Smooth muscle cell (in vitro differentiated cells): ENCODE measurements at regions not wholly inside any gene's neighbourhood (a gene's known extent, or its start where the extent isn't known, plus 50 kb on each side); places are given as distances from the start of the nearest gene placed in this dataset.

Experiments
- DNase-seq: peaks from one replicate; lab custom pipeline; 2025; ENCODE audit not compliant: unreplicated experiment; lab: John Stamatoyannopoulos, UW
- H2AFZ ChIP-seq: fragments of 200-600 bp; sonication (generic); 2 replicates; pipeline ENCODE4 v1.6.0; 2016; ENCODE audit warnings: antibody characterized with exemption, low read depth, mild to moderate bottlenecking
- H3F3A ChIP-seq: fragments of 200-600 bp; sonication (generic); 2 replicates; pipeline ENCODE4 v1.6.0; 2017; ENCODE audit warnings: antibody characterized with exemption, low read depth
- H3K27ac ChIP-seq: fragments of 200-600 bp; sonication (generic); 2 replicates; pipeline ENCODE4 v1.5.1; 2016; ENCODE audit warnings: low read depth, mild to moderate bottlenecking
- H3K27me3 ChIP-seq: fragments of 200-600 bp; sonication (generic); 2 replicates; pipeline ENCODE4 v1.6.1; 2016; ENCODE audit warnings: low read depth, mild to moderate bottlenecking
- H3K36me3 ChIP-seq: fragments of 200-600 bp; sonication (generic); 2 replicates; pipeline ENCODE4 v1.5.1; 2016; ENCODE audit warnings: low read depth
- H3K4me1 ChIP-seq: fragments of 200-600 bp; sonication (generic); 2 replicates; pipeline ENCODE4 v1.5.1; 2016; ENCODE audit warnings: low read depth
- H3K4me2 ChIP-seq: fragments of 200-600 bp; sonication (generic); 2 replicates; pipeline ENCODE4 v1.6.0; 2016; ENCODE audit warnings: mild to moderate bottlenecking
- H3K4me3 ChIP-seq: fragments of 200-600 bp; sonication (generic); 2 replicates; pipeline ENCODE4 v1.5.1; 2016; ENCODE audit warnings: mild to moderate bottlenecking
- H3K79me2 ChIP-seq: fragments of 200-600 bp; sonication (generic); 2 replicates; pipeline ENCODE4 v1.6.0; 2016; ENCODE audit warnings: low read depth, mild to moderate bottlenecking
- H3K9ac ChIP-seq: fragments of 200-600 bp; sonication (generic); 2 replicates; pipeline ENCODE4 v1.6.0; 2016; ENCODE audit warnings: low read depth
- H3K9me3 ChIP-seq: fragments of 200-600 bp; sonication (generic); replicated peaks from 2 replicates; pipeline ENCODE4 v1.5.1; 2016; ENCODE audit warnings: low read depth
- H4K20me1 ChIP-seq: fragments of 200-600 bp; sonication (generic); 2 replicates; pipeline ENCODE4 v1.6.0; 2016; ENCODE audit warnings: low read depth
- CTCF ChIP-seq: fragments of 200-600 bp; sonication (generic); IDR thresholded peaks from 2 replicates; pipeline ENCODE4 v1.5.1; 2017; ENCODE audit warnings: borderline replicate concordance, mild to moderate bottlenecking, antibody characterized with exemption; ENCODE audit not compliant: insufficient read depth, poor library complexity, severe bottlenecking
- WGBS: methylation state at CpG from one replicate; pipeline ENCODE4 v1.1.7; 2016; ENCODE audit warnings: low lambda C conversion rate; 5-methylcytosine and 5-hydroxymethylcytosine counted together

- Histone ChIP-seq H3F3A (no peaks in the 10 kb centered on the region), H3K9ac (no peak overlapping the region), H3K79me2 (no peaks in the 10 kb centered on the region), H4K20me1 (no peaks in the 10 kb centered on the region), H3K4me1 (no peaks in the 10 kb centered on the region), H3K4me2 (no peak overlapping the region), H3K9me3 (peaks cover 3% of the 10 kb centered on the region), H3K27me3 (no peaks in the 10 kb centered on the region), H3K4me3 (no peak overlapping the region), H3K27ac (no peak overlapping the region), H2AFZ (no peak overlapping the region), H3K36me3 (no peaks in the 10 kb centered on the region)
- no peak for DNase-seq
- no peak for TF ChIP-seq CTCF
These were observed 226.4 kb downstream of the SUCLA2 start for GRCh38 chr13:47774671-47774994.

GRCh38 chr13:47764817-47765216 lies 236.3 kb downstream of the SUCLA2 start:
- Histone ChIP-seq H3K9me3 (no peaks in the 10 kb centered on the region), H3K79me2 (no peaks in the 10 kb centered on the region), H3F3A (no peaks in the 10 kb centered on the region), H3K36me3 (no peaks in the 10 kb centered on the region), H3K4me2 (no peak overlapping the region), H4K20me1 (no peaks in the 10 kb centered on the region), H2AFZ (no peak overlapping the region), H3K4me3 (no peak overlapping the region), H3K4me1 (no peaks in the 10 kb centered on the region), H3K9ac (no peak overlapping the region), H3K27me3 (no peaks in the 10 kb centered on the region), H3K27ac (no peak overlapping the region)
- 94% methylated on average over 1 of the region's 1 CpG for WGBS
- TF ChIP-seq CTCF = no peak
- no peak for DNase-seq

DNA sequence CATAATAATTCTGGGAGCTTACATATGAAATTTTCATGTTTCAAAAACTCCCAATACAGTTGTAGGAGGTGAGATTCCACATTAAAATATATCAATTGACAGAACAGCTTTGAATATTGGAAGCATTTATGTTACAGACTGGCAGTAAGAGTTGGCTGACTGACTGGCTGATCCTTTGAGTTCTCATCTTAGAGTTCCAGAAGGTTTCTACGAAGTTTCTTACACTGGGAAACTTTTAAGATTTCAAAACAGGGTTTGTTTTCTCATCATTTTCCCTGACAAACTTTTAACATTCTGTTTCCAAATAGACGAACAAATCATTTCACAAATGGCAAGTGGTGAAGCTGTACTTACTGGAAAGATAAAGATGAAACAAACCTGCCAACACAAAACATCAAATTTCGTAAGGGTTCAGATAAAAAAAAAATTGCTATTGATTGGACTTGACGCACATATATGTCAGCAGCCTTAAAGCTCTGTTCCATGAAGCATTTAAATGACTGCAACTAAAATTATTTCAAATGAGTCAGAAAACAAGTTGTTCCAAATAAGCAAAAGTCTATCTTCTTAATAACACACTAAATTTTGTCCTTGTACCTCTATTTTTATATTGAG lies 243.5 kb downstream of the SUCLA2 start:
- no peaks in the 10 kb centered on the region for H3F3A ChIP-seq
- no peak overlapping the region for H2AFZ ChIP-seq
- H3K4me3 ChIP-seq = no peak overlapping the region
- H4K20me1 ChIP-seq = no peaks in the 10 kb centered on the region
- no peak overlapping the region for H3K27ac ChIP-seq
- H3K4me2 ChIP-seq = no peak overlapping the region
- DNase-seq = no peak
- WGBS = 82% methylated on average over 4 of the region's 4 CpGs
- no peaks in the 10 kb centered on the region for H3K36me3 ChIP-seq
- no peaks in the 10 kb centered on the region for H3K4me1 ChIP-seq
- H3K9me3 ChIP-seq = no peaks in the 10 kb centered on the region
- H3K27me3 ChIP-seq = no peaks in the 10 kb centered on the region
- no peak overlapping the region for H3K9ac ChIP-seq
- no peak for TF ChIP-seq CTCF
- no peaks in the 10 kb centered on the region for H3K79me2 ChIP-seq

GRCh38 chr13:47747901-47748300 lies 253.2 kb downstream of the SUCLA2 start:
- WGBS = 90% methylated on average over 6 of the region's 6 CpGs
- H4K20me1 ChIP-seq = no peaks in the 10 kb centered on the region
- no peaks in the 10 kb centered on the region for H3K27me3 ChIP-seq
- no peaks in the 10 kb centered on the region for H3K4me1 ChIP-seq
- H3K4me3 ChIP-seq = no peak overlapping the region
- H3K9ac ChIP-seq = no peak overlapping the region
- no peaks in the 10 kb centered on the region for H3K79me2 ChIP-seq
- TF ChIP-seq CTCF = no peak
- no peak overlapping the region for H3K4me2 ChIP-seq
- H3K36me3 ChIP-seq = no peaks in the 10 kb centered on the region
- DNase-seq = no peak
- H2AFZ ChIP-seq = no peak overlapping the region
- H3K27ac ChIP-seq = no peak overlapping the region
- no peaks in the 10 kb centered on the region for H3K9me3 ChIP-seq
- H3F3A ChIP-seq = no peaks in the 10 kb centered on the region
